Suprapubic skin (tissue), 4 donors: ENCODE measurements at regions not wholly inside any gene's neighbourhood (a gene's known extent, or its start where the extent isn't known, plus 50 kb on each side); places are given as distances from the start of the nearest gene placed in this dataset.

ENCODE experiments used
- DNase-seq, 2 donors: peaks; one replicate each; pipeline ENCODE4 v3.0.0-alpha.2; 2019; ENCODE audit warnings: low spot score in 2 of 2
- H3K27ac ChIP-seq: fragments of 200-600 bp; sonication (generic); one replicate; pipeline ENCODE4 v1.5.1; 2019
- H3K27me3 ChIP-seq: fragments of 200-600 bp; sonication (generic); one replicate; pipeline ENCODE4 v1.5.1; 2019
- H3K36me3 ChIP-seq: fragments of 200-600 bp; sonication (generic); one replicate; pipeline ENCODE4 v1.5.1; 2019
- H3K4me1 ChIP-seq: fragments of 200-600 bp; sonication (generic); one replicate; pipeline ENCODE4 v1.5.1; 2019
- H3K4me3 ChIP-seq: fragments of 200-600 bp; sonication (generic); one replicate; pipeline ENCODE4 v1.5.1; 2019; ENCODE audit warnings: mild to moderate bottlenecking
- H3K9me3 ChIP-seq: fragments of 200-600 bp; sonication (generic); one replicate; pipeline ENCODE4 v1.5.1; 2019
- CTCF ChIP-seq, 2 donors: fragments of 200-600 bp in 1 of 2; fragments of 450-650 bp in 1 of 2; sonication (generic) in 1 of 2; IDR thresholded peaks; one replicate each; pipeline ENCODE4 v1.5.1; 2016 to 2019; ENCODE audit warnings: antibody characterized with exemption in 2 of 2, mild to moderate bottlenecking in 1 of 2, moderate library complexity in 1 of 2
- EP300 ChIP-seq: sonication (generic); formaldehyde crosslinking; IDR thresholded peaks from one replicate; pipeline ENCODE4 v1.6.1; 2017; ENCODE audit warnings: antibody characterized with exemption
- POLR2A ChIP-seq, 2 donors: fragments of 450-650 bp; IDR thresholded peaks; one replicate each; pipeline ENCODE4 v1.6.1; 2017; ENCODE audit warnings: antibody characterized with exemption in 2 of 2, mild to moderate bottlenecking in 2 of 2, moderate library complexity in 2 of 2
- POLR2AphosphoS5 ChIP-seq, 3 donors: sonication (generic); formaldehyde crosslinking; IDR thresholded peaks; one replicate each; pipeline ENCODE4 v1.6.1; 2017; ENCODE audit warnings: antibody characterized with exemption in 3 of 3
- WGBS: methylation state at CpG from one replicate; pipeline ENCODE4 v1.1.5; 2018; 5-methylcytosine and 5-hydroxymethylcytosine counted together

- WGBS, result 92% methylated on average over 3 of the region's 3 CpGs
- TF ChIP-seq CTCF (IDR thresholded peaks at IDR 0.05), result no peak
- TF ChIP-seq POLR2A (IDR thresholded peaks at IDR 0.05), result no peak
- Histone ChIP-seq H3K27me3 (no peaks in the 10 kb centered on the region), H3K4me3 (no peak overlapping the region), H3K27ac (no peak overlapping the region), H3K9me3 (no peaks in the 10 kb centered on the region), H3K36me3 (no peaks in the 10 kb centered on the region), H3K4me1 (peaks cover 2% of the 10 kb centered on the region)
- DNase-seq, result no peak
Observed at GRCh38 chr14:71507681-71508080, 424.5 kb upstream of the RGS6 start.

- H3K27ac ChIP-seq, result no peak overlapping the region
- 73% methylated on average over 4 of the region's 4 CpGs for WGBS
- no peaks in the 10 kb centered on the region for H3K27me3 ChIP-seq
- TF ChIP-seq CTCF (IDR thresholded peaks at IDR 0.05), result no peak
- TF ChIP-seq POLR2AphosphoS5 (IDR thresholded peaks at IDR 0.05), result no peak
- TF ChIP-seq POLR2A (IDR thresholded peaks at IDR 0.05), result no peak
- TF ChIP-seq EP300, result no peak
- H3K4me1 ChIP-seq, result no peaks in the 10 kb centered on the region
- H3K36me3 ChIP-seq, result no peaks in the 10 kb centered on the region
- no peak for DNase-seq
- H3K4me3 ChIP-seq, result no peak overlapping the region
- no peaks in the 10 kb centered on the region for H3K9me3 ChIP-seq
Observed at GRCh38 chr14:71508901-71509300, 423.3 kb upstream of the RGS6 start.

- Histone ChIP-seq H3K27me3 (no peaks in the 10 kb centered on the region), H3K9me3 (no peaks in the 10 kb centered on the region), H3K4me1 (no peaks in the 10 kb centered on the region), H3K36me3 (peaks cover 3% of the 10 kb centered on the region), H3K27ac (no peak overlapping the region), H3K4me3 (no peak overlapping the region)
- 94% methylated on average over 2 of the region's 2 CpGs for WGBS
- TF ChIP-seq POLR2AphosphoS5 (IDR thresholded peaks at IDR 0.05), result no peak
- DNase-seq, result no peak
Observed at GRCh38 chr14:71511152-71511551, 421.1 kb upstream of the RGS6 start.

- Histone ChIP-seq H3K4me1 (no peaks in the 10 kb centered on the region), H3K27me3 (no peaks in the 10 kb centered on the region), H3K27ac (no peak overlapping the region), H3K9me3 (no peaks in the 10 kb centered on the region), H3K36me3 (peaks cover 3% of the 10 kb centered on the region), H3K4me3 (no peak overlapping the region)
- WGBS, result 90% methylated on average over 8 of the region's 8 CpGs
- DNase-seq, result no peak
- TF ChIP-seq CTCF (IDR thresholded peaks at IDR 0.05), result no peak
- TF ChIP-seq POLR2A (IDR thresholded peaks at IDR 0.05), result no peak
- TF ChIP-seq POLR2AphosphoS5 (IDR thresholded peaks at IDR 0.05), result no peak
- TF ChIP-seq EP300, result no peak
Observed at GRCh38 chr14:71514941-71515919, 417.0 kb upstream of the RGS6 start.

- DNase-seq, result no peak
- no peaks in the 10 kb centered on the region for H3K27me3 ChIP-seq
- TF ChIP-seq EP300, result no peak
- TF ChIP-seq CTCF (IDR thresholded peaks at IDR 0.05), result no peak
- no peak for TF ChIP-seq POLR2A (IDR thresholded peaks at IDR 0.05)
- no peak for TF ChIP-seq POLR2AphosphoS5 (IDR thresholded peaks at IDR 0.05)
- no peak overlapping the region for H3K4me3 ChIP-seq
- WGBS, result 97% methylated on average over 3 of the region's 3 CpGs
- no peak overlapping the region for H3K27ac ChIP-seq
- no peaks in the 10 kb centered on the region for H3K36me3 ChIP-seq
- no peaks in the 10 kb centered on the region for H3K9me3 ChIP-seq
- H3K4me1 ChIP-seq, result peaks cover 3% of the 10 kb centered on the region
Observed at GRCh38 chr14:71521238-71522135, 410.7 kb upstream of the RGS6 start.
